H1 (cell line): ENCODE measurements at regions not wholly inside any gene's neighbourhood (a gene's known extent, or its start where the extent isn't known, plus 50 kb on each side); places are given as distances from the start of the nearest gene placed in this dataset.

ENCODE experiments used
- CHD2 ChIP-seq: IDR thresholded peaks from 2 replicates; pipeline ENCODE4 v1.6.1; 2012; ENCODE audit warnings: low read length, improper control_type of control experiment
- CHD7 ChIP-seq: fragments of 300-600 bp; sonication (generic); IDR thresholded peaks from 2 replicates; pipeline ENCODE4 v1.7.1; 2012; ENCODE audit warnings: low read length, moderate library complexity, mild to moderate bottlenecking, inconsistent platforms; ENCODE audit not compliant: insufficient replicate concordance
- SP4 ChIP-seq: IDR thresholded peaks from 2 replicates; pipeline ENCODE4 v1.6.1; 2012; ENCODE audit warnings: low read length, inconsistent platforms
- TEAD4 ChIP-seq: IDR thresholded peaks from 2 replicates; pipeline ENCODE4 v1.6.1; 2012; ENCODE audit warnings: low read depth, low read length, inconsistent platforms, mixed read lengths

GRCh38 chr2:239760596-239760995 lies 264.5 kb downstream of the NDUFA10 start (continued):
- TF ChIP-seq TEAD4 (no peak), SP4 (no peak), CHD7 (no peak), CHD2 (no peak)
